ENCODE measurements at regions not wholly inside any gene's neighbourhood (a gene's known extent, or its start where the extent isn't known, plus 50 kb on each side); places are given as distances from the start of the nearest gene placed in this dataset.

DNA sequence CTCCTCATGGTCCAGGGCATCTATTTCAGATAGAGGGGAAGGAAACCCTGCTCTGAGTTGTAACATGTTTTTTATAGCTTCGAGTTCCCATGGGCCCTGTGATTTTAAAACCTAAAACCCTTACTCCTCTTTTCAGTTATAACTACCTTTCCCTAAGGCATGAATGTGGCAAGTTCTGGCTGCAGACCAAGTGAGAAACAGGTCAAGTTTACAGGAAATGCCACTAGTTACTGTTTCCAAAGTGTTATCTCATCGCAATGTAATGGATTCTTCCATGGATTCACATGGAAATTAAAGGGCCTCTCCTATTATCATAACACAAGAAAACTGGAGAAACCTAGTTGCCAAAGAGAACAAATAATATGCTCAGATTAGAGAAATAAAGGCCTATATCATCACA, 574.5 kb upstream of the GRAMD2B start:
- Mint-ChIP-seq H3K9me3 (peaks cover 4 to 11% of the 10 kb centered on the region in 2 donors), H3K4me3 (no peak overlapping the region), H3K27ac (no peak overlapping the region), H3K4me1 (no peaks in the 10 kb centered on the region), H3K27me3 (ENCODE audit: low read depth in 2 of 2) (no peaks in the 10 kb centered on the region), H3K36me3 (no peaks in the 10 kb centered on the region)
- DNase-seq (no peak), ATAC-seq (no peak)
- intact Hi-C loops (cut with micrococcal nuclease): no loop called here
- H3K36me3 ChIP-seq (ENCODE audit: control insufficient read depth, insufficient read depth, low read length): no peaks in the 10 kb centered on the region
- H3K4me3 ChIP-seq (ENCODE audit: low read length): no peak overlapping the region
- TF ChIP-seq, protein P1, sequence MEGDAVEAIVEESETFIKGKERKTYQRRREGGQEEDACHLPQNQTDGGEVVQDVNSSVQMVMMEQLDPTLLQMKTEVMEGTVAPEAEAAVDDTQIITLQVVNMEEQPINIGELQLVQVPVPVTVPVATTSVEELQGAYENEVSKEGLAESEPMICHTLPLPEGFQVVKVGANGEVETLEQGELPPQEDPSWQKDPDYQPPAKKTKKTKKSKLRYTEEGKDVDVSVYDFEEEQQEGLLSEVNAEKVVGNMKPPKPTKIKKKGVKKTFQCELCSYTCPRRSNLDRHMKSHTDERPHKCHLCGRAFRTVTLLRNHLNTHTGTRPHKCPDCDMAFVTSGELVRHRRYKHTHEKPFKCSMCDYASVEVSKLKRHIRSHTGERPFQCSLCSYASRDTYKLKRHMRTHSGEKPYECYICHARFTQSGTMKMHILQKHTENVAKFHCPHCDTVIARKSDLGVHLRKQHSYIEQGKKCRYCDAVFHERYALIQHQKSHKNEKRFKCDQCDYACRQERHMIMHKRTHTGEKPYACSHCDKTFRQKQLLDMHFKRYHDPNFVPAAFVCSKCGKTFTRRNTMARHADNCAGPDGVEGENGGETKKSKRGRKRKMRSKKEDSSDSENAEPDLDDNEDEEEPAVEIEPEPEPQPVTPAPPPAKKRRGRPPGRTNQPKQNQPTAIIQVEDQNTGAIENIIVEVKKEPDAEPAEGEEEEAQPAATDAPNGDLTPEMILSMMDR (IDR thresholded peaks at IDR 0.05): no peak
- H3K4me1 ChIP-seq (ENCODE audit: control insufficient read depth, insufficient read depth, low read length): no peaks in the 10 kb centered on the region
- H3K27ac ChIP-seq (ENCODE audit: low read length): no peak overlapping the region
- H3K9me3 ChIP-seq (ENCODE audit: control insufficient read depth, insufficient read depth, low read length): no peaks in the 10 kb centered on the region
- no peaks in the 10 kb centered on the region for H3K27me3 ChIP-seq (ENCODE audit: control insufficient read depth, insufficient read depth, low read length)
- WGBS (ENCODE audit: insufficient coverage): 73% methylated on average over 2 of the region's 2 CpGs

DNA sequence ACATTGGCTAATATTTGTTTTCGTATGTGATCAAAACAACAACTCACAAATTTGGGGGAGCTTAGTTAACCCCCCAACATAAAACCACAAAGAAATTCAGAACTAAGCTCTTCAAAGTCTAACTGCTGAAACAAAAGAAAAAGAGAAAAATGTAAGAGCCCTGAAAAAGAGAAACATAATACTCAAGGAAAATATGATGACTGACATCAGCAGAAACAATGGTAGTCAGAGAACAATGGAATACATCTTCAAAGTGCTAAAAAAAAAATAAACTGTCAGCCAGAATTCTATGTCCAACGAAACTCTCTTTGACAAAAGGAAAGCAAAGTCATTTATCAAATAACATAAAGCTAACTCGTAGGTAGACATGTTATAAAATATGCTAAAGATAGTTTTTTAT, 566.3 kb upstream of the GRAMD2B start:
- Histone ChIP-seq H3K36me3 (ENCODE audit: control insufficient read depth, insufficient read depth, low read length) (no peaks in the 10 kb centered on the region), H3K27ac (ENCODE audit: low read length) (no peak overlapping the region), H3K4me1 (ENCODE audit: control insufficient read depth, insufficient read depth, low read length) (no peaks in the 10 kb centered on the region), H3K9me3 (ENCODE audit: control insufficient read depth, insufficient read depth, low read length) (no peaks in the 10 kb centered on the region), H3K27me3 (ENCODE audit: control insufficient read depth, insufficient read depth, low read length) (no peaks in the 10 kb centered on the region), H3K4me3 (ENCODE audit: low read length) (no peak overlapping the region)
- H3K36me3 Mint-ChIP-seq: no peaks in the 10 kb centered on the region
- ATAC-seq: no peak
- H3K9me3 Mint-ChIP-seq: peaks cover 2 to 11% of the 10 kb centered on the region in 2 donors
- H3K4me1 Mint-ChIP-seq: no peaks in the 10 kb centered on the region
- H3K27me3 Mint-ChIP-seq (ENCODE audit: low read depth in 2 of 2): no peaks in the 10 kb centered on the region
- DNase-seq: no peak
- TF ChIP-seq, protein P1 (IDR thresholded peaks at IDR 0.05): no peak
- WGBS (ENCODE audit: insufficient coverage): no CpG with 5 or more reads among the region's 3 CpGs
- intact Hi-C loops (cut with micrococcal nuclease): no loop called here
- no peak overlapping the region for H3K4me3 Mint-ChIP-seq
- no peak overlapping the region for H3K27ac Mint-ChIP-seq

DNA sequence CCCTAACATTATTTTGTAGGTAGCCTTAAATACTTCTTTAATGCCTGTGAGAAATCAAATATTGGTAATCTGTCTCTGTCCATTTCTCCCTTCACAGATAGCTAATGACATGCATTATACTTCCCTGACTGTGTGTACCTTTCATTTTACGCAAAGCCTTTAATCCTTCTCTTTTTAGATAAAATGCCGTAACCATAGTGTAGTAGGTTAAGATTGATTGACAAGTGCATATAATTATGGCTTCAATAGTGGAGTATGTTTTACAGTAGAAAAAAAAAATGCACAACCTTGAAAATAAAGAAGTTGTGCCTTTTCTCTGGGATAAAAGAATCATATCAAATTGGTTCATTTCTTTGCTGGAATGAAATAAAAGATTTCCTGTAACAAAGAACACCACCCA, 559.6 kb upstream of the GRAMD2B start:
- TF ChIP-seq, protein P1 (IDR thresholded peaks at IDR 0.05): no peak
- no peaks in the 10 kb centered on the region for H3K36me3 ChIP-seq (ENCODE audit: control insufficient read depth, insufficient read depth, low read length)
- DNase-seq (no peak), ATAC-seq (no peak)
- Mint-ChIP-seq H3K36me3 (no peaks in the 10 kb centered on the region), H3K27ac (no peak overlapping the region), H3K27me3 (ENCODE audit: low read depth in 2 of 2) (no peaks in the 10 kb centered on the region), H3K9me3 (peaks cover 5 to 6% of the 10 kb centered on the region in 2 donors), H3K4me3 (no peak overlapping the region), H3K4me1 (no peaks in the 10 kb centered on the region)
- 83% methylated on average over 1 of the region's 2 CpGs for WGBS (ENCODE audit: insufficient coverage)
- H3K27me3 ChIP-seq (ENCODE audit: control insufficient read depth, insufficient read depth, low read length): no peaks in the 10 kb centered on the region
- H3K4me1 ChIP-seq (ENCODE audit: control insufficient read depth, insufficient read depth, low read length): no peaks in the 10 kb centered on the region
- no peak overlapping the region for H3K4me3 ChIP-seq (ENCODE audit: low read length)
- intact Hi-C loops (cut with micrococcal nuclease): no loop called here
- no peak overlapping the region for H3K27ac ChIP-seq (ENCODE audit: low read length)
- no peaks in the 10 kb centered on the region for H3K9me3 ChIP-seq (ENCODE audit: control insufficient read depth, insufficient read depth, low read length)

DNA sequence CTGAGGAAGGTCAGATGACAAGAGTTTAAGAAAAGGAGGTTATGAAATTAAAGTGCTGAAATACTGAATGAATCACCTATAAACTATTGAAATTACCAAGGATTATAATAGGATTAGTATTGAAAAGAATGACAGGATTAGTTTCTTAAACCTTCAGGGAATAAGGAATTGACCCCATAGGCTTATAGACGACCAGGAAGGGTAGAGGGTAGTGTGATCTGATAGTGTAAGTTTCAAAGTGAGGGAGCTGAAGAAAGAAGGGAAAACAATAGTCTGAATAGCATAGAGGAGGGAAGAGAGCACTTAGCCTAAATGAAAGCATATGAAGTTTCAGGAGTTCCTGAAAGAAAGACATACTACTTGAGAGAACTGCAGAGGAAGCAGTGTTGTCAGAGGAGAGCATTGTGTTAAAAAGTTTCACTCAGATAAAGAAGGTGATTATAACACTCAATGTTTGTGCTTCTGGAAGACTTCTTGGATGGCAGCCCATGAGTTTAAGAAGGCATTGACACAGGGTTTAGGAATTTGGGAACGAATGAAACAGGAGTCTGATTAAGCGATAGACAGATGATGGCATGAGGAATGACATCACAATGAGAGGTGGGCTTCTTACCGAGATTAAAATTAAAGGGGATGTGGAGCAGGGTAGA, 557.9 kb upstream of the GRAMD2B start:
- DNase-seq (no peak), ATAC-seq (no peak)
- Mint-ChIP-seq H3K9me3 (peaks cover 5 to 8% of the 10 kb centered on the region in 2 donors), H3K4me1 (no peaks in the 10 kb centered on the region), H3K27ac (no peak overlapping the region), H3K27me3 (ENCODE audit: low read depth in 2 of 2) (no peaks in the 10 kb centered on the region), H3K36me3 (no peaks in the 10 kb centered on the region), H3K4me3 (no peak overlapping the region)
- Histone ChIP-seq H3K4me3 (ENCODE audit: low read length) (no peak overlapping the region), H3K27me3 (ENCODE audit: control insufficient read depth, insufficient read depth, low read length) (no peaks in the 10 kb centered on the region), H3K36me3 (ENCODE audit: control insufficient read depth, insufficient read depth, low read length) (no peaks in the 10 kb centered on the region), H3K4me1 (ENCODE audit: control insufficient read depth, insufficient read depth, low read length) (no peaks in the 10 kb centered on the region), H3K9me3 (ENCODE audit: control insufficient read depth, insufficient read depth, low read length) (no peaks in the 10 kb centered on the region), H3K27ac (ENCODE audit: low read length) (no peak overlapping the region)
- intact Hi-C loops (cut with micrococcal nuclease): no loop called here
- TF ChIP-seq, protein P1 (IDR thresholded peaks at IDR 0.05): no peak
- WGBS (ENCODE audit: insufficient coverage): 43% methylated on average over 4 of the region's 4 CpGs

Measured in natural killer cell (primary cell).